Fibroblast of the conjunctiva (primary cell): ENCODE measurements at regions not wholly inside any gene's neighbourhood (a gene's known extent, or its start where the extent isn't known, plus 50 kb on each side); places are given as distances from the start of the nearest gene placed in this dataset.
"Not testable (repeated sequence)": the region's sequence is repeated elsewhere in the genome, so short reads cannot be mapped to it uniquely, and the experiment has no call there.

Source experiments
- DNase-seq: peaks from one replicate; pipeline ENCODE4 v3.0.0-alpha.2; 2010; ENCODE audit warnings: low read depth

DNA sequence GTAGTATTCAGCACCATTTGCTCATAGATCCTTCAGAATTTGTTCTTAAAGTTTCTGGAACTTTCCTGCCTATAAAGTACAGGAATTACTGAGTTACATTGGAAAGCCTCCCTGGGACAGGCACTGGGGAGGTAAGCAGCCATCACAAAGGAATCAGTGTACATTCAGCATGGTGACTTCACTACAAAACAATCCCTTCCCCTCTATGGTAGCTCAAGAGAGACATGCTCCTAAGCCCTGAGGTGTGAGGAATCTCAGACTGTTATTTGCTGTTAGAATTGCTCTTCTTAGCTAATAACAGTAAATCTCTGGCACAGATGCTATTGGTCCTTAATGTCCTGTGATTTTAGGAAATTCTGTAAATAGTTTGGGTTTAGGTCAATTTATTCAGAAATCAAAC lies 1898.0 kb upstream of the PCDH7 start:
- no peak for DNase-seq

DNA sequence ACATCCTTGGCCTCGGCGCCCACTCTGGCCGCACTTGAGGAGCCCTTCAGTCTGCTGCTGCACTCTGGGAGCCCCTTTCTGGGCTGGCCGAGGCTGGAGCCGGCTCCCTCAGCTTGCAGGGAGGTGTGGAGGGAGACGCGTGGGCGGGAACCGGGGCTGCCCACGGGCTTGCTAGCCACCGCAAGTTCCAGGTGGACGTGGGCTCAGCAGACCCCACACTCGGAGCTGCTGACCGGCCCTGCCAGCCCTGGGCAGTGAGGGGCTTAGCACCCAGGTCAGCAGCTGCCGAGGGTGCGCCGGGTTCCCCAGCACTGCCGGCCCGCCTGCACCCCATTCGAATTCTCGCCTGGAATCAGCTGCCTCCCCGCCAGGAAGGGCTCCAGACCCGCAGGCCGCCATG lies 1892.3 kb upstream of the PCDH7 start:
- DNase-seq, result no peak

DNA sequence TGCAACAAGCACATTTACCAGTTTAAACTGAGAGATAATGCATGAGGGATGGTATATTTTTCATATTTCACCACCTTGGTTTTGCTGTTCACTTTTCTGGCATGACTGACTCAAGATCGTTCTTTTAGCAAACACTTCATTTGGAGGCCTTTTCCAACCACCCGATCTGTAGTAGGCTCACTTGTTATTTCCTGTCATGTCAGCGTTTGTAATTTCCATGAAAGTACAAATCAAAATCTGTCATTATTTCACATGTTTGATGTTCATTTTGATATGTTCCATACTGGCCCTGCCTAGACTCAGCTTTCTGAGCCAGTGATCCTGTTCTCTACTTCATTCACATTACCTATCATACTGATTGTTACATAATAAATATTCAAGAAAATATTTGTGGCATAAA lies 1888.3 kb upstream of the PCDH7 start:
- no peak for DNase-seq

DNA sequence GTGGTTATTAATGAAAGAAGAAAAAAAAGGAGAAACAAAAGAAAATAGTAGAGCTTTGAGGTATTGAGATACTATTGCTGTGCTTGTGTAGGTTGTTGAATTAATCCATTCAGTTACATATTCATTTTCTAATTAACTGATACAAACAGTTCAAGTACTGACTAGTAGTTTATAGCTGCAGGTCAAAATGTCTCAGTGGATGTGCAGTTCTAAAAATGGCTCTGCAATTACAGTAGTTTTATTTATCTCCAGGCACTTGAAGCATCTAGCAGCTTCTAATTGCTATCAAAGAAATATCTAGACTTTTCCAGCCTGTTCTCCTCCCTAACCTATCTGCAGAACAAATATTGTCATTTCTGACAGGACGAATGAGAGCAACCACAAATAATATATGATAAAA lies 1887.7 kb upstream of the PCDH7 start:
- no peak for DNase-seq

DNA sequence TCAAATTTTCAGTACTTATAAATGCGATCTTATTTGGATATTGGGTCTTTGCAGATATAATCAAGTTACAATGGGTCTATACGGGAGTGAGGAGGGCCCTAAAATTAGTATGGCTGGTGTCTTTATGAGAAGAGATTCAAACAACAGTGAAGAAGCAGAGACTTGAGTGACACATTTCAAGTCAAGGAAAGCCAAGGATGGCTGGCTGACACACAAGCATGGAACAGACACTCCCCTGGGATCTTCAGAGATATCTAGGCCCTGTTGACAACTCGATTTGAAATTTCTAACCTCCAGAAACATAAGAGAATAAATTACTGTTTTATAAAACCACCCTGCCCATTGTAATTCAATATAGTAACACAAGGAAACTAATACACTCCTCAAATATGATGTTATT lies 1886.0 kb upstream of the PCDH7 start:
- no peak for DNase-seq

DNA sequence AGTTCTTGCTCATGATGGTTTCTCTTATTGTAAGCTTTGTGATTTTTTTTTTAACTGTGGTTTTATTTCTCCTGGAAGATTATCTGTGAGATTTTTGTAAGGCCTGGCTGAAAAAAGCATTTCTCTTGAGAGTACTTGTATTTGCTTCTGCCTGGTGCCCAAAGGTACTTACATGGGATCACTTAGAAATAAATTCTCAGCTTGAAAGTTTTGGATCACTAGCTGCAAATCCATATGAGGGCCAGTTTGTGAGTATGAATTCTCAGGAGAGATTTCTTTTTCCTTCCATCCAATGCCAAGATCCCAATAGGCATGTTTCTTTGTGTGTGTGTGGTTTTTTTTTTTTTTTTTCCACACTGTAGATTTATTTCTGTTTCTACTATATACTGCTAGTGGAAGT lies 1884.7 kb upstream of the PCDH7 start:
- DNase-seq, result no peak

DNA sequence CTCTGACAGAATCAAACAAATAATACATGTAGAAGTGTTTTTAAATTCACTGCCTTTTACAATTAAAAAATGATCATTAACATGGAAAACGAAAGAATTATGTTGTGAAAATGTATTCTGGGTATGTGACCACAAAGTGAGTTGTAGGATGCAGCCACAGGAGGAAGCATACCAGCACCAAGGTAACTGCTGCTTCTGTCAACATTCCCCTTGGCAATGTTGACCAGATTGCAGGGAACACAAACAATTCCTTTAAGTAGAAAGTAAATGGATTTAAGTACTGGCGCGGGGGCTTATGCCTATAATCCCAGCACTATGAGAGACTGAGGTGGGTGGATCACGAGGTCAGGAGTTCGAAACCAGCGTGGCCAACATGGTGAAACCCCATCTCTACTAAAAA lies 1877.9 kb upstream of the PCDH7 start:
- no peak for DNase-seq

DNA sequence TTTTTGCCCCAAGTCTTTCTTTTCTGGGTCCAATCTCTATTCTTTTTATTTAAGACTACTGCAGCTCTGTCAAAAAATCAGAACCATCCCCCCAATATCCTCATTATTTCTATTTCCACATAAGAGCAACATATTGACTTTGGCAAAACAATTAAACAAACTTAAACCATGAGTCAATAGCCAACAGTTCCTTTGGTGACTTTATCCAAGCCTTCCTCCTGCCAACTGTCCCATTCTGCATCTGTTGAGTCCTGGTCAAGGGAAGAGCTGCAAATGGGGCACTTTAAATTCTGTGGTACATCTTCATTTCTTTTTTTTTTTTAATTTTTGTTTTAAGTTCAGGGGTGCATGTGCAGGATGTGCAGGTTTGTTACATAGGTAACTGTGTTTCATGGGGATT lies 1875.0 kb upstream of the PCDH7 start:
- no peak for DNase-seq

DNA sequence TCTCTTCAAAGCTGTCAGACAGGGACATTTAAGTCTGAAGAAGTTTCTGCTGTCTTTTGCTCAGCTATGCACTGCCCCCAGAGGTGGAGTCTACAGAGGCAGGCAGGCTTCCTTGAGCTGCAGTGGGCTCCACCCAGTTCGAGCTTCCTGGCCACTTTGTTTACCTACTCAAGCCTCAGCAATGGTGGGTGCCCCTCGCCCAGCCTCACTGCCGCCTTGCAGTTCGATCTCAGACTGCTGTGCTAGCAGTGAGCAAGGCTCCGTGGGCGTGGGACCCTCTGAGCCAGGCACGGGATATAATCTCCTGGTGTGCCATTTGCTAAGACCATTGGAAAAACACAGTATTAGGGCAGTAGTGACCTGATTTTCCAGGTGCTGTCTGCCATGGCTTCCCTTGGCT lies 1863.1 kb upstream of the PCDH7 start:
- not testable (repeated sequence) for DNase-seq

DNA sequence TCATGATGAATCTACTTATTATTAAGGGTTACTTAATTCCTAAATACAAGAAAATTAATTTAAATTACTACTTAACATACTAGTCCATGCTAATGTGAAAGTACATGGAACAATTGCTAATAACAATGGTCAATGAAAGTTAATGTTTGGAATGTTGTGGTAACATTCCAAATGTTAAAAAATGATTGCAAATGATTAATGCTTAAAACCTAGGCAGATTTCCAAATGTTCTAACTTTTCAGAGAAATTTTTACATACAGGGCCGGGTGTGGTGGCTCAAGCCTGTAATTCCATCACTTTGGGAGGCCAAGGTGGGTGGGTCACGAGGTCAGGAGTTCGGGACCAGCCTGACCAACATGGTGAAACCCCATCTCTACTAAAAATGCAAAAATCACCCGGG lies 1851.3 kb upstream of the PCDH7 start:
- DNase-seq, result no peak

DNA sequence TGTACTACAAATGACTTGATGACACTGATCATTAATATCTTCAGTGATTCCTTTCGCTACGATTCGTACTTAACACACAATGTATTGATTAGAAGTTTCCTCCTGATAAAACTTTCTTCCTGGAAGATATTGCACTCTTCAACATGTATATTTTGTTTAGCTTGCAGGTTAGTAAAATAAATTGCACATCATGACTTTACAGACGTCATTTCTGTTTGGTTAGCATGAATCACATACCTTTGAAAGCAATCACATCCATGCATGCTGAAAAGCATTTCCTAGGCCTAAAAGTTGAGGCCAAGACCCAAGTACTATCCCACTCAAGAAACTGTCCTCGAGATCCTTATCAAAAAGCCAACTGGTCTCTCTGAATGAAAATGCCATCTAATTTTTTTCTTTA lies 1841.0 kb upstream of the PCDH7 start:
- DNase-seq, result no peak

DNA sequence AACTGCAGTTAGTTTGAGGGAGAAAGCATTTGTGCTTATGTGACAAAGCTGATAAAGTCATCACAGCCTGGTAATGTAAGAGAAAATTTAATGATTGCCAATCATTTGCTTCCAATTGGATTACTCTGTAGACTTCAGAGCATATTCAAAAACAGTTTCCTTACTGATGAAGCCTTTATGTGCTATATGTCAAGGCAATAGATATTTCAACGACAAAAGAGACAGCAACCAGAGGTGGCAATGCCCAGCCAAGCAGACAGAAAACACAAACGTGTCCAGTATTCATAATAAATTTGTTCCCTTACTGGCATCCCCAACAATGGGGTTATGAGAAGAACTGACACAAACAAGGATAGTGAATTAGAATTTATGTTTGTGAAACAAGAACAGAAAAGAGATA lies 1840.3 kb upstream of the PCDH7 start:
- no peak for DNase-seq

DNA sequence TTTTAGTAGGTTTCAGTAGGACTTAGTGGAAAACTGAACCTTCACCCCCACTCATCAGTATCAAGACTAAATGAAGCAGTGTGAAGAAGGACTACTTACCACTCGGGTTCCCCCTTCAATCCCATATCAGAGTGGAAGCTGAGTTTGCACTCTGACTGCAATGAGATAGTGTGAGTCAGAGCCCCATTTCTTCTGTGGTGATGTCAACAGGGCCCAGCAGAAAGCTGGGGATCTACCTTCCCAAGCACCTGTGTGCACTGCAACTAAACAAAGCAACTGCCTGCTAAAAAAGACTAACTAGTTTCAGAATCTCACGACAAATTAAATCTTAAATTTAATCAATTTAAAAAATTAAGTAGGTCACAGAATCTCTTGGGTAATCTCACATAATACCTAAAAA lies 1837.0 kb upstream of the PCDH7 start:
- no peak for DNase-seq

DNA sequence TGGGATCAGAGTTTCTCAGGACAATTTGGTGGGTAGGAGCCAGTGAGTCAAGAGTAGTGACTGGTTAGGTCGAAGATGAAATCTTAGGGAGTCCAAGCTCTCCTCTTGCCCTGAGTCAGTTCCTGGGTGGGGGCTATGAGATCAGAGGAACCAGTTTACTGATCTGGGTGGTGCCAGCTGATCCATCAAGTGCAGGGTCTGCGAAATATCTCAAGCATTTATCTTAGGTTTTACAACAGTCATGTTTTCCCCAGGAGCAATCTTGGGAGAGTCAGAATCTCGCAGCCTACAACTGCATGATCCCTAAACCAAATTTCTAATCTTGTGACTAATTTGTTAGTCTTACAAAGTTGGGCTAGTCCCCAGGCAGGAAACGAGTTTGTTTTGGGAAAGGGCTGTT lies 1833.2 kb upstream of the PCDH7 start:
- no peak for DNase-seq

DNA sequence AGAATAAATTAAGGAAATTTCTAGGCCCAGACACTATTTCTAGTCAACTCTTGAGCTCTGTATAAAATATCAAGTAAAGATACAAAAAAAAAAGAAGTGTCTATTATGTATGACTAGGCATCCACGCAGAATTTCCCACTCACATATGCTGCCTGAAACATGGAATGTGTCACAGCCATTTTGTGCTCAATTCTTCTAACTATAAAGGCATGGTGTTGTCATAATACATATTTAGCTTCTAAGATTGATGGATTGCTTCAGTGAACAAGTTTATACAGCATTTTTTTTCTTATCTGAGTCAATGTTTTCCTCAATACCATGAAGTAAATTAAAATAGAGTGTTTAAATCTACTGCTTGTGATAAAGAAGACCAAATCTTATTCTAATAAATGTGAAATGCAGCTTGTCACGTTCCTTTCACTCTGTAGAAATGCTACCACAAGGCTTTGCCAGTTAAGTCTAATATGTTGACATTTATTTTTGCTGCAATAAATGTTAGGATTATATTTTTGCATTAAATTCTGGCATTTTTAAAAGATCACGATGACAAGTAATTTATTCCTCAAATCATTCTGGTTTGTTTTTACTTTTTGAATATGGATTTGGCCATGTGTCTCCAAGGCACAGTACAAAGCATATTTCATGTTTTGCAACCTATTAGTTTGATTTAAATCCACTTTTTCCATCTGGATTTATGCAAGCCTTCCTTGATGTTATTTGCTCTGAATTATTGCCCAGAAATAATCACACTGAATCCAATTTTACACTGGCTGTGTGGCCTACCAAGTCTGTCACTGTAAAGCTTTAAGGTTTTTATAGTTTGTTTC lies 1829.0 kb upstream of the PCDH7 start:
- no peak for DNase-seq

DNA sequence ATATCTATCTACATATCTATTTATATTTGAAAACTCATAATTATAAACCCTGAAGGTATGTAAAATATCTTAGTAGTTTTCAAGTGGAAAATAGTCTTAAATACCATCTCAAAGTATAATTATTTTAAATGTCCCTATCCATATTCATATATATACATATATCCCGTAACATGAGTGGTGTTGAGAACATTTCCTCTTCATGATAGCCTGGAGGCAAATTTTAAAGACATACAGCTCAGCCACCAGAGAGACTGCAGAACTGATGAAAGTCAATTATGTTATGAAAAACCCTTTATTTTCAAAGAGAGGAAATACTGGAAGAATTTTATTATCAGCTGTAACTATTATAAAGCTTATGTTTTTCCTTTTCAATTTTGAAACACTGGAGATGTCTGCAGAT lies 1806.7 kb upstream of the PCDH7 start:
- DNase-seq, result no peak

DNA sequence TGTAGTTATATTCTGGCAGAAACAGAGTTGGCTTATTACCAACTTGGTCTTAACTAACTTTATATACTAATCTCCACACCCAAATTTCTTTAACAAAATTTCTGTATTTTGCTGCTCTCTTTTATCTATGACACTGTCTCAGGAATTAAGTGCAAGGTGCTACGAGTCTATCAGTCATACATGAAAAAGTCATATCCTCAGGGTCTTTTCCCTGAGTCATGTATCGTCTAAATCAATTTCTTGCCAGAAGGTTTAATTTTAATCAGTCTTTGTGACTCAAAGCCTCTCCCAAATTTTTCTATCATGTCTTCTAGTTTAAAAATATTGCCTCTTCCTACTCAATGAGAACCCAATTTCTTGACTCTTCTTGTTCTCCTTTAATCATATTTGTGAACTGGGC lies 1803.6 kb upstream of the PCDH7 start:
- DNase-seq, result no peak

DNA sequence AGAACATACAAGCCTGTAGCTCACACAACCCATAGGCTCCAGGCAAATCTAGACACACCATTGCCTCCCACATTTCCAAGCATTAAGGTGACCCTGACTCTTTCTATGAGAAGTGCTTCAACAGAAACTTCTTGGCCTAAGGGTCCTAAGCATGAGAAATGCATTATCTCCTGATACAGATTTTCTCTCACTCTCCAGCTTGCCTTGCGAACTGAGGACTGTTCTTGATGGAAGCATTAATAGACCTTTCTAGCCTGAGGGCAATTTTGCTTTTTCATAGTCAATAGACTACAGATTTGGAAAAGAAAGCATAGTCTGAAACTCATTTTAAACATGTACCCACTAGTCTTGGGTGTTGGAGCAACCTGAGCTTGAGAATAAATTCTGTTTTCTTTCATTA lies 1801.3 kb upstream of the PCDH7 start:
- no peak for DNase-seq

DNA sequence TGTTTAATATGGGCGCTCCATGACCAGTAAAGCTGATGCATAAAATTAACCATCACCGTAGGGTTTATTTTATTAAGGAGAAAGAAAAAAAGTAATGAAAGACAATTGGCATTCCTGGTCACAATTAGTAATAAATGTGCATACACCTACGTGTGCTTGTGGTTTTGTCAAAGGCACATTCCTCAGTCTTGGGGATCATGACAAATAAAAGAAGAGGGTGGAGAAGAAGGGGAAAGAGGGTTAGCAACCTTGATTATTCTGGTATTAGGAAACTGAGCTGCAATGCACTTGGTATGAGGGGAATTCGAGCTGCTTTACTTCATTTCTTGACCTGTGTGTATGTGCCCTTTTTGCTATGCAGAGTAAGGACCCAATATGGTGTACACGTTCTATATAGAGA lies 1798.3 kb upstream of the PCDH7 start:
- no peak for DNase-seq

DNA sequence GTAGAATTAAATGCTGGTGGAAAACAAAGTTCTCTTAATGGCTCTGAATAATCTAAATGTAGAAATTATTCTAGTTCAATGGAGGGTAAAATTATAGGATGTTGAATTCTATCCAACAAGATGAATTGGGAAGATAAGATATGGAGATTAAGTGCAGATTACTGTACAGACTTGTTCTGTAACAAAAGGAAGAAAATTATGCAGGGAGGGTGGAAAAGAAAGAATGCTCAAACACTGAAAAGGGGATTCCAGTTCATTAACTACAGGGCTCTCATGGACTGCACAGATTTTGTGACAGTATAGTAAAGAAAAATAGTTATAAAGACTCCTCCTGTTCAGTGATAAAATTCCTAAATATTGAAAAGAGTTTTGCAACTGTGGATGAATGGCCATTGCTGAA lies 1794.0 kb upstream of the PCDH7 start:
- no peak for DNase-seq

DNA sequence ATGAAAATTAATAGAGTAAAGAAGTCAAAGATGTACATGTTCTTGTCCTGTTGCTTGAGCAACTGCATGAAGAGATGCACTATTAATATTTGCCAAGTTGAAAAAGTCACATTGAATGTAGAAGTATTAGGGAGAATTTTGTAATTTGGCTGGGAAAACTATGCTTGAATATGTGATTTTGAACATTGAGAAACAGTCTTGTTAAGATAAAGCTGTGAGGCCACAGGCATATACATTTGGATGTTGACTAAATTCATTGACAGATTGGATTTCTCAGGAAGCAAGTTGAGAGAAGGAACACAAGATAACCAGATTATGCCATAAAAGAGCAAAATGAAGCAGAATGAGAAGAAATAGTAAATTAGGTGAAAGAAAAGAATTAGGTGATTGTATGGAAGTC lies 1777.5 kb upstream of the PCDH7 start:
- DNase-seq, result no peak

DNA sequence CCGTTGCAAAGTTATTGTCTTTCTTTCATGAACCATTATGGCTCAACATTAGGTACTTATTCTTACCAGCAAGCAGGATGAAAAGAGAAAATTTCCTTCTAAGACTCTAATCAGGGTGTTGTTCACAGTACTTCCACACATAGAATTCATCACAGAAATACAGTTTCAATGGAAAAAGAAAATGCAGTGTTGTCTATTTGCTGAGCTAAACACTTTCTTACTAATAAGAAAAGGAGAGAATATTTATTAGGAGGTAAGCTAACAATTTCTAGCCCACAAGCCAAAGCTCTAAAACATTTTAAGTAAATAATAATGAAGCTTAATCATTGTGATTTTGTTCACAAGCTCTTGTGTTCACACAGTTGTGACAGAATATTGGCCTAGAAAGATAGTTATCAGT lies 1772.8 kb upstream of the PCDH7 start:
- DNase-seq, result no peak

DNA sequence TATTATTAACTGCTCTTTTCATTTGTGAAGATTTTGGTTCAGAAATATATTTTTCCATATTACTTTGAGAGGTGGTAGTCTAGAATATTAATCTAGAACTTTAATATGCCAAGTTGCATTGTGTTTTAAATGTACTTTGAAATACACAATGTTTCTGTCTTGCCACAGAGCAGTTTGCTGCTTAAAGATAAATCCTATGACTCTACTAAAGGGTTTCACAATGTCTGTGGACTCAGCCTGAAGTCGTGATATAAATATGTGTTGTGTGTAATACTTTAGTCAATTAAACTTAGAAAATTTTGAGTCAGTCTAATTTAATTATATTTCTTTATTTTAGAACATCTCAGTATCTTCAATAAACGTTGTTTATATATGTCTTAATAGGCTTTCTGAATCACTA lies 1771.7 kb upstream of the PCDH7 start:
- no peak for DNase-seq

DNA sequence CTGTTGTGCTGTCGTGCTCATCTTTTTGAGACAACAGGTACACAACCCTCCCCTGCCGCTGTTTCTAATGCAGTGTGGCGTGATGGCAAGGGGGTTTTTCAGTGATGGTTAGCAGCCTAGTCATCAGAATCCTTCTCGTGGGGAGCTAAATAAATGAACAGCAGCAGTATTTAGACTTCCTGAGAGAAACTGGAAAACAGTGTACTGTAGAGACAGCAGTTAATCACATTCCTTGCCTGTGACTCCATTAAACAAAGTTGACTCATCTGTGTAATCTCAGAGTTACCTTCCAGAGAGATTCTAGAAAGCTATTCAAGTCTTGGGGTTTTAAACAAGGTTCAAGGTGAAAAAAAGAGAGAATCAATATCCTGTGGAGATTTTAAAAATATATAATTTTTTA lies 1753.2 kb upstream of the PCDH7 start:
- DNase-seq, result no peak
